ENCODE measurements at regions not wholly inside any gene's neighbourhood (a gene's known extent, or its start where the extent isn't known, plus 50 kb on each side); places are given as distances from the start of the nearest gene placed in this dataset.
"Not testable (repeated sequence)": the region's sequence is repeated elsewhere in the genome, so short reads cannot be mapped to it uniquely, and the experiment has no call there.

GRCh38 chr17:5753421-5753820 lies 169.1 kb upstream of the NLRP1 start:
- no peak for DNase-seq

GRCh38 chr17:5757314-5757907 lies 173.1 kb upstream of the NLRP1 start:
- no peak for DNase-seq

- peak; percentile 10 for DNase-seq
Measured at GRCh38 chr17:5758651-5759050, 174.3 kb upstream of the NLRP1 start.

- DNase-seq = no peak
Measured at GRCh38 chr17:5759501-5759925, 175.2 kb upstream of the NLRP1 start.

- DNase-seq = no peak
Measured at GRCh38 chr17:5762191-5762590, 177.9 kb upstream of the NLRP1 start.

GRCh38 chr17:5763595-5764306 lies 179.4 kb upstream of the NLRP1 start:
- DNase-seq = no peak

GRCh38 chr17:5769593-5770354 lies 185.5 kb upstream of the NLRP1 start:
- DNase-seq = no peak

GRCh38 chr17:5770441-5771270 lies 186.3 kb upstream of the NLRP1 start:
- no peak for DNase-seq

GRCh38 chr17:5771271-5771577 lies 186.9 kb upstream of the NLRP1 start:
- DNase-seq = not testable (repeated sequence)

- not testable (repeated sequence) for DNase-seq
Measured at GRCh38 chr17:5772017-5772416, 187.7 kb upstream of the NLRP1 start.

GRCh38 chr17:5772720-5773119 lies 188.4 kb upstream of the NLRP1 start:
- no peak for DNase-seq

- DNase-seq = no peak
Measured at GRCh38 chr17:5773816-5774360, 189.6 kb upstream of the NLRP1 start.

GRCh38 chr17:5775098-5775497 lies 190.8 kb upstream of the NLRP1 start:
- no peak for DNase-seq

GRCh38 chr17:5780476-5780875 lies 196.2 kb upstream of the NLRP1 start:
- no peak for DNase-seq

- DNase-seq = no peak
Measured at GRCh38 chr17:5781236-5781927, 197.1 kb upstream of the NLRP1 start.

GRCh38 chr17:5783269-5783668 lies 199.0 kb upstream of the NLRP1 start:
- DNase-seq = no peak

GRCh38 chr17:5783851-5784250 lies 199.5 kb upstream of the NLRP1 start:
- DNase-seq = no peak

GRCh38 chr17:5784791-5785190 lies 200.5 kb upstream of the NLRP1 start:
- no peak for DNase-seq

GRCh38 chr17:5785338-5785737 lies 201.0 kb upstream of the NLRP1 start:
- DNase-seq = no peak

GRCh38 chr17:5785867-5786509 lies 201.7 kb upstream of the NLRP1 start:
- DNase-seq = no peak

GRCh38 chr17:5786510-5786875 lies 202.2 kb upstream of the NLRP1 start:
- DNase-seq = no peak
